HCT116 (cell line): ENCODE measurements at regions not wholly inside any gene's neighbourhood (a gene's known extent, or its start where the extent isn't known, plus 50 kb on each side); places are given as distances from the start of the nearest gene placed in this dataset.
"Not testable (repeated sequence)": the region's sequence is repeated elsewhere in the genome, so short reads cannot be mapped to it uniquely, and the experiment has no call there.

ENCODE experiments used
- ATAC-seq: fragments of 200-7000 bp; cut with Tn5 transposase; 2 replicates; pipeline ENCODE4 v1.9.1; 2020; ENCODE audit warnings: mild to moderate bottlenecking, moderate library complexity
- BruUV-seq: library from RNA; stranded (reverse); fragments of 400-500 nt; replicated peaks from 2 replicates; lab custom pipeline; 2021; lab: Mats Ljungman, UMichigan
- CTCF ChIA-PET: fragments of 300-600 bp; sonication (Branson Sonifier 250); formaldehyde crosslinking; loops from one replicate; lab custom pipeline; 2021; ENCODE audit warnings: antibody characterized with exemption; lab: Charles Lee
- POLR2A ChIA-PET: fragments of 300-600, 350-600 bp; sonication (Branson Sonifier 250); formaldehyde crosslinking; loops from one replicate; lab custom pipeline; 2021; ENCODE audit warnings: antibody characterized with exemption; lab: Charles Lee
- RAD21 ChIA-PET, 2 experiments: fragments of 300-600 bp; sonication (Branson Sonifier 250); formaldehyde crosslinking; loops; one replicate each; lab custom pipeline; 2023; ENCODE audit warnings: low total read pairs in 2 of 2; ENCODE audit not compliant: uncharacterized antibody in 2 of 2, unreplicated experiment in 2 of 2, low non-redundant PET in 1 of 2; lab: Charles Lee
- DNase-seq: peaks from one replicate; pipeline ENCODE4 v3.0.0-alpha.2; 2010; ENCODE audit warnings: low read depth, low spot score
- H2AFZ ChIP-seq: fragments of 200-600 bp; shearing (Covaris generic), sonication (generic); 2 replicates; pipeline ENCODE4 v1.6.1; 2017; ENCODE audit warnings: low read depth, mixed run types, mixed read lengths, antibody characterized with exemption, low read length; ENCODE audit not compliant: poor library complexity, severe bottlenecking
- H3K27ac ChIP-seq: 2 replicates; pipeline ENCODE4 v1.5.1; 2012; ENCODE audit warnings: low read depth, low read length
- H3K27me3 ChIP-seq: fragments of 200-600 bp; sonication (generic); 2 replicates; pipeline ENCODE4 v1.6.1; 2016; ENCODE audit warnings: mixed run types, low read length, mixed read lengths; ENCODE audit not compliant: insufficient read depth
- H3K36me3 ChIP-seq, 2 experiments: fragments of 200-500 bp in 1 of 2; fragments of 200-600 bp in 1 of 2; sonication (Bioruptor generic) in 1 of 2; sonication (generic) in 1 of 2; 2 replicates each; pipeline versions ENCODE4 v1.5.1 to v1.6.1; 2014 to 2016; ENCODE audit warnings: low read length in 2 of 2, inconsistent platforms in 1 of 2, mixed read lengths in 1 of 2, mixed run types in 1 of 2; ENCODE audit not compliant: insufficient read depth in 2 of 2, control insufficient read depth in 1 of 2
- H3K4me1 ChIP-seq, 2 experiments: fragments of 200-600 bp in 1 of 2; sonication (generic) in 1 of 2; 2 replicates each; pipeline versions ENCODE4 v1.5.1 to v1.6.1; 2012 to 2017; ENCODE audit warnings: low read length in 2 of 2, inconsistent platforms in 1 of 2, mild to moderate bottlenecking in 1 of 2, mixed read lengths in 1 of 2, mixed run types in 1 of 2, moderate library complexity in 1 of 2; ENCODE audit not compliant: insufficient read depth in 2 of 2, control insufficient read depth in 1 of 2
- H3K4me2 ChIP-seq: fragments of 200-600 bp; sonication (generic); 2 replicates; pipeline ENCODE4 v1.6.1; 2017; ENCODE audit warnings: mixed run types, low read length, mixed read lengths
- H3K4me3 ChIP-seq, 2 experiments: fragments of 200-600 bp in 1 of 2; sonication (generic) in 1 of 2; replicated peaks in 1 of 2; 2 replicates each; pipeline ENCODE4 v1.5.1; 2011 to 2016; ENCODE audit warnings: low read length in 2 of 2, control low read depth in 1 of 2, low read depth in 1 of 2, mild to moderate bottlenecking in 1 of 2, mixed read lengths in 1 of 2, mixed run types in 1 of 2
- H3K79me2 ChIP-seq: fragments of 200-600 bp; sonication (generic); 2 replicates; pipeline ENCODE4 v1.6.1; 2017; ENCODE audit warnings: mild to moderate bottlenecking, mixed run types, low read length, moderate library complexity, mixed read lengths; ENCODE audit not compliant: insufficient read depth
- H3K9ac ChIP-seq: fragments of 200-600 bp; sonication (generic); 2 replicates; pipeline ENCODE4 v1.6.1; 2016; ENCODE audit warnings: low read length, mixed read lengths
- H3K9me2 ChIP-seq: fragments of 200-600 bp; sonication (generic), shearing (Covaris generic); 2 replicates; pipeline ENCODE4 v1.6.1; 2017; ENCODE audit warnings: mixed run types, mild to moderate bottlenecking, moderate library complexity; ENCODE audit not compliant: insufficient read depth
- H3K9me3 ChIP-seq, 2 experiments: fragments of 200-500 bp in 1 of 2; fragments of 200-600 bp in 1 of 2; sonication (Bioruptor generic) in 1 of 2; sonication (generic) in 1 of 2; 2 replicates each; pipeline ENCODE4 v1.6.1; 2014 to 2017; ENCODE audit warnings: low read length in 2 of 2, mixed read lengths in 2 of 2, inconsistent platforms in 1 of 2, low read depth in 1 of 2, mild to moderate bottlenecking in 1 of 2, mixed run types in 1 of 2, moderate library complexity in 1 of 2; ENCODE audit not compliant: control insufficient read depth in 1 of 2, insufficient read depth in 1 of 2
- H4K20me1 ChIP-seq: fragments of 200-600 bp; sonication (generic), shearing (Covaris generic); 2 replicates; pipeline ENCODE4 v1.6.1; 2017; ENCODE audit warnings: mixed run types, mild to moderate bottlenecking, moderate library complexity; ENCODE audit not compliant: insufficient read depth
- JUND ChIP-seq: IDR thresholded peaks from 2 replicates; pipeline ENCODE4 v1.6.1; 2012
- POLR2A ChIP-seq: IDR thresholded peaks from 2 replicates; pipeline ENCODE4 v1.7.0; 2011; ENCODE audit warnings: borderline replicate concordance; ENCODE audit not compliant: insufficient read depth, insufficient read length; ENCODE audit errors: extremely low read depth
- RAD21 ChIP-seq: IDR thresholded peaks from 2 replicates; pipeline ENCODE4 v1.6.1; 2012; ENCODE audit warnings: low read depth, mild to moderate bottlenecking
- SP1 ChIP-seq: IDR thresholded peaks from 2 replicates; pipeline ENCODE4 v1.6.1; 2012; ENCODE audit warnings: low read depth
- SRF ChIP-seq: IDR thresholded peaks from 2 replicates; pipeline ENCODE4 v1.6.1; 2012; ENCODE audit warnings: low read depth
- ZNF274 ChIP-seq: fragments of 200-500 bp; sonication (Bioruptor generic); IDR thresholded peaks from 2 replicates; pipeline ENCODE4 v1.6.1; 2014; ENCODE audit warnings: mild to moderate bottlenecking, low read depth, low read length, inconsistent platforms
- intact Hi-C: fragments of 100-400 bp; cut with micrococcal nuclease; formaldehyde crosslinking; loops from 2 replicates; pipeline ENCODE4 v1.10.0; 2022
- TF ChIP-seq, protein P1 (sequence below), 3 experiments: fragments of 200-600 bp in 1 of 3; sonication (generic) in 1 of 3; IDR thresholded peaks in 2 of 3; conservative IDR thresholded peaks in 1 of 3; 2 replicates each; pipeline ENCODE4 v1.5.1; 2012 to 2017; ENCODE audit warnings: low read depth in 2 of 3, low read length in 2 of 3, antibody characterized with exemption in 1 of 3, borderline replicate concordance in 1 of 3, control low read depth in 1 of 3, mild to moderate bottlenecking in 1 of 3, mixed read lengths in 1 of 3, mixed run types in 1 of 3, moderate library complexity in 1 of 3; ENCODE audit not compliant: insufficient read depth in 1 of 3
- TF ChIP-seq, protein P2 (sequence below): IDR thresholded peaks from 2 replicates; pipeline ENCODE4 v1.6.1; 2012; ENCODE audit warnings: low read depth
- TF ChIP-seq, protein P3 (sequence below): IDR thresholded peaks from 2 replicates; pipeline ENCODE4 v1.6.1; 2012
- TF ChIP-seq, protein P4 (sequence below): IDR thresholded peaks from 2 replicates; pipeline ENCODE4 v1.6.1; 2011; ENCODE audit warnings: mild to moderate bottlenecking, low read length, moderate library complexity; ENCODE audit not compliant: insufficient replicate concordance; ENCODE audit errors: extremely low read depth

DNA sequence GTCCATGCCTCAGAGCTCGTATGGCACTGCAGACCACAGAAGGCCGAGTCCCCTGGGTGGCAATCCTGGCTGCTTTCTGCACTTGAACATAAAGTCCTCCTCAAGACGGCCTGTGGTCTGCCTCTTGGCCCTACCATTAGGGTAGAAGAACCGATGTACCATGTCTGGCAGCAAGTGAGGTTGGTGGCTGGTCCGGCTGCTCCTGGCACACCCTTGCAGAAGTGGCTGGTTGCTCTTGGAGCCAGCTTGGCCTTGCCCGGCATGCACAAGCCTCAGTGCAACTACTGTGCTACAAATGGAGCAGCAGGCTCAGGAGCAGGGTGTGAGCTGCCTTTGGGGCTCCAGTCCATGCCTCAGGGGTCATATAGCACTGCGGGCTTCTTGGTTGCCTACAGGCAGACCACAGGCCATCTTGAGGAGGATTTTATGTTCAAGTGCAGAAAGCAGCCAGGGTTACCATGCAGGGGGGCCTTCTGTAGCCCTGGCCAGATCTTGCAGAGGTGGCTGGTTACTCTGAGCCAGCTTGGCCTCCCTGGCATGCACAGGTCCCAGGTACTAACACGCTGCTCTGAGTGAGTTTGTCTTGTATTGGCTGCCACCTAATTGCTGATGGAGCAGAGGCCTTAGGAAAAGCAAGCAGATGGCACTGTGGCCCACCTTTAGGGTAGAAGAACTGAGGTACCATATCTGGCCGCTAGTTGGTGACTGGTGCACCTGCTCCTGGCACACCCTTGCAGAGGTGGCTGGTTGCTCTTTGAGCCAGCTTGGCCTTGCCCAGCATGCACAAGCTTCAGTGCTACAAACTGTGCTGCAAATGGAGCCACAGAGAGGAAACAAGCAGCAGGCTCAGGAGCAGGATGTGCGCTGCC, 106.4 kb downstream of the CCDC74A start:
- H3K27ac ChIP-seq, BruUV-seq, H3K9me2 ChIP-seq, POLR2A ChIA-PET, DNase-seq, intact Hi-C loops, H3K27me3 ChIP-seq, H3K9ac ChIP-seq, ATAC-seq, H3K4me1 ChIP-seq, H3K9me3 ChIP-seq, H3K79me2 ChIP-seq, H2AFZ ChIP-seq, CTCF ChIA-PET, RAD21 ChIA-PET, H3K4me3 ChIP-seq, H4K20me1 ChIP-seq, H3K36me3 ChIP-seq, H3K4me2 ChIP-seq: not testable (repeated sequence)
- TF ChIP-seq, protein P1, sequence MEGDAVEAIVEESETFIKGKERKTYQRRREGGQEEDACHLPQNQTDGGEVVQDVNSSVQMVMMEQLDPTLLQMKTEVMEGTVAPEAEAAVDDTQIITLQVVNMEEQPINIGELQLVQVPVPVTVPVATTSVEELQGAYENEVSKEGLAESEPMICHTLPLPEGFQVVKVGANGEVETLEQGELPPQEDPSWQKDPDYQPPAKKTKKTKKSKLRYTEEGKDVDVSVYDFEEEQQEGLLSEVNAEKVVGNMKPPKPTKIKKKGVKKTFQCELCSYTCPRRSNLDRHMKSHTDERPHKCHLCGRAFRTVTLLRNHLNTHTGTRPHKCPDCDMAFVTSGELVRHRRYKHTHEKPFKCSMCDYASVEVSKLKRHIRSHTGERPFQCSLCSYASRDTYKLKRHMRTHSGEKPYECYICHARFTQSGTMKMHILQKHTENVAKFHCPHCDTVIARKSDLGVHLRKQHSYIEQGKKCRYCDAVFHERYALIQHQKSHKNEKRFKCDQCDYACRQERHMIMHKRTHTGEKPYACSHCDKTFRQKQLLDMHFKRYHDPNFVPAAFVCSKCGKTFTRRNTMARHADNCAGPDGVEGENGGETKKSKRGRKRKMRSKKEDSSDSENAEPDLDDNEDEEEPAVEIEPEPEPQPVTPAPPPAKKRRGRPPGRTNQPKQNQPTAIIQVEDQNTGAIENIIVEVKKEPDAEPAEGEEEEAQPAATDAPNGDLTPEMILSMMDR (IDR thresholded peaks at IDR 0.05 in 2 of 3, conservative IDR thresholded peaks at IDR 0.05 in 1 of 3; ENCODE audit: borderline replicate concordance in 1 of 3, insufficient read depth in 1 of 3, low read depth in 2 of 3, low read length in 2 of 3): peak; percentile 16 to 39 (median 34); a peak in 4 of 6 replicates
- peak; percentile 36; the same call in 1 of the 2 replicates for TF ChIP-seq RAD21

DNA sequence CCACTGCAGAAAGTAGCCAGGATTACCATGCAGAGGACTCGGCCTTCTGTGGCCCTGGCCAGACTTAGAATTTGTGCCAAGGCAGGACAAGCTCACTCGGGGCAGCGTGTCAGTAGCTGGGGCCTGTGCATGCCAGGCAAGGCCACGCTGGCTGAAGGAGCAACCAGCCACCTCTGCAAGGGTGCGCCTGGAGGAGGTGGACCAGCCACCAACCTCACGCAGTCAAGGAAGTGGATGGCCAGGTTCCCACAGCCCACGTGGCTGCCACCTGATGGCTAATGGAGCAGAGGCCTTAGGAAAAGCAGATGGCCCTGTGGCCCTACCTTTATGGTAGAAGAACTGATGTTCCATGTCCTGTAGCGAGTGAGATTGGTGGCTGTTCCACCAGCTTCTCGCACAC, 107.9 kb downstream of the CCDC74A start:
- DNase-seq (no peak), ATAC-seq (no peak)
- BruUV-seq: no TSS peak
- Histone ChIP-seq H3K9ac (no peak overlapping the region), H3K27ac (no peak overlapping the region), H3K4me2 (no peak overlapping the region), H3K36me3 (no peaks in the 10 kb centered on the region), H3K27me3 (0 out of 2 replicates have a peak, but pooled peaks cover 3% of the 10 kb centered on the region), H3K4me3 (no peak overlapping the region), H3K9me2 (no peaks in the 10 kb centered on the region), H4K20me1 (no peaks in the 10 kb centered on the region), H3K79me2 (no peaks in the 10 kb centered on the region), H3K9me3 (no peaks in the 10 kb centered on the region), H2AFZ (no peak overlapping the region), H3K4me1 (no peaks in the 10 kb centered on the region)
- intact Hi-C loops: no loop called here
- POLR2A ChIA-PET: no interaction called here
- CTCF ChIA-PET: no interaction called here
- RAD21 ChIA-PET: no interaction called here
- TF ChIP-seq ZNF274 (no peak), POLR2A (no peak), SRF (no peak), SP1 (no peak), JUND (no peak), RAD21 (no peak)
- TF ChIP-seq, protein P2, sequence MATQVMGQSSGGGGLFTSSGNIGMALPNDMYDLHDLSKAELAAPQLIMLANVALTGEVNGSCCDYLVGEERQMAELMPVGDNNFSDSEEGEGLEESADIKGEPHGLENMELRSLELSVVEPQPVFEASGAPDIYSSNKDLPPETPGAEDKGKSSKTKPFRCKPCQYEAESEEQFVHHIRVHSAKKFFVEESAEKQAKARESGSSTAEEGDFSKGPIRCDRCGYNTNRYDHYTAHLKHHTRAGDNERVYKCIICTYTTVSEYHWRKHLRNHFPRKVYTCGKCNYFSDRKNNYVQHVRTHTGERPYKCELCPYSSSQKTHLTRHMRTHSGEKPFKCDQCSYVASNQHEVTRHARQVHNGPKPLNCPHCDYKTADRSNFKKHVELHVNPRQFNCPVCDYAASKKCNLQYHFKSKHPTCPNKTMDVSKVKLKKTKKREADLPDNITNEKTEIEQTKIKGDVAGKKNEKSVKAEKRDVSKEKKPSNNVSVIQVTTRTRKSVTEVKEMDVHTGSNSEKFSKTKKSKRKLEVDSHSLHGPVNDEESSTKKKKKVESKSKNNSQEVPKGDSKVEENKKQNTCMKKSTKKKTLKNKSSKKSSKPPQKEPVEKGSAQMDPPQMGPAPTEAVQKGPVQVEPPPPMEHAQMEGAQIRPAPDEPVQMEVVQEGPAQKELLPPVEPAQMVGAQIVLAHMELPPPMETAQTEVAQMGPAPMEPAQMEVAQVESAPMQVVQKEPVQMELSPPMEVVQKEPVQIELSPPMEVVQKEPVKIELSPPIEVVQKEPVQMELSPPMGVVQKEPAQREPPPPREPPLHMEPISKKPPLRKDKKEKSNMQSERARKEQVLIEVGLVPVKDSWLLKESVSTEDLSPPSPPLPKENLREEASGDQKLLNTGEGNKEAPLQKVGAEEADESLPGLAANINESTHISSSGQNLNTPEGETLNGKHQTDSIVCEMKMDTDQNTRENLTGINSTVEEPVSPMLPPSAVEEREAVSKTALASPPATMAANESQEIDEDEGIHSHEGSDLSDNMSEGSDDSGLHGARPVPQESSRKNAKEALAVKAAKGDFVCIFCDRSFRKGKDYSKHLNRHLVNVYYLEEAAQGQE: no peak
- TF ChIP-seq, protein P3, sequence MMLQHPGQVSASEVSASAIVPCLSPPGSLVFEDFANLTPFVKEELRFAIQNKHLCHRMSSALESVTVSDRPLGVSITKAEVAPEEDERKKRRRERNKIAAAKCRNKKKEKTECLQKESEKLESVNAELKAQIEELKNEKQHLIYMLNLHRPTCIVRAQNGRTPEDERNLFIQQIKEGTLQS: no peak
- TF ChIP-seq, protein P4, sequence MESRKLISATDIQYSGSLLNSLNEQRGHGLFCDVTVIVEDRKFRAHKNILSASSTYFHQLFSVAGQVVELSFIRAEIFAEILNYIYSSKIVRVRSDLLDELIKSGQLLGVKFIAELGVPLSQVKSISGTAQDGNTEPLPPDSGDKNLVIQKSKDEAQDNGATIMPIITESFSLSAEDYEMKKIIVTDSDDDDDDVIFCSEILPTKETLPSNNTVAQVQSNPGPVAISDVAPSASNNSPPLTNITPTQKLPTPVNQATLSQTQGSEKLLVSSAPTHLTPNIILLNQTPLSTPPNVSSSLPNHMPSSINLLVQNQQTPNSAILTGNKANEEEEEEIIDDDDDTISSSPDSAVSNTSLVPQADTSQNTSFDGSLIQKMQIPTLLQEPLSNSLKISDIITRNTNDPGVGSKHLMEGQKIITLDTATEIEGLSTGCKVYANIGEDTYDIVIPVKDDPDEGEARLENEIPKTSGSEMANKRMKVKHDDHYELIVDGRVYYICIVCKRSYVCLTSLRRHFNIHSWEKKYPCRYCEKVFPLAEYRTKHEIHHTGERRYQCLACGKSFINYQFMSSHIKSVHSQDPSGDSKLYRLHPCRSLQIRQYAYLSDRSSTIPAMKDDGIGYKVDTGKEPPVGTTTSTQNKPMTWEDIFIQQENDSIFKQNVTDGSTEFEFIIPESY: no peak
